PC-3 (cell line): ENCODE measurements at regions not wholly inside any gene's neighbourhood (a gene's known extent, or its start where the extent isn't known, plus 50 kb on each side); places are given as distances from the start of the nearest gene placed in this dataset.

Experiments used
- ATAC-seq: fragments of 200-7000 bp; cut with Tn5 transposase; 2 replicates; pipeline ENCODE4 v1.9.1; 2020; ENCODE audit warnings: mild to moderate bottlenecking, moderate library complexity
- BruUV-seq: library from RNA; stranded (reverse); fragments of 400-500 nt; replicated peaks from 2 replicates; lab custom pipeline; 2021; lab: Mats Ljungman, UMichigan
- CTCF ChIA-PET: fragments of 300-600 bp; sonication (Branson Sonifier 250); formaldehyde crosslinking; loops from one replicate; lab custom pipeline; 2022; ENCODE audit warnings: antibody characterized with exemption; lab: Charles Lee
- POLR2A ChIA-PET: fragments of 300-600 bp; sonication (Branson Sonifier 250); formaldehyde crosslinking; loops from one replicate; lab custom pipeline; 2022; ENCODE audit warnings: antibody characterized with exemption; ENCODE audit not compliant: unreplicated experiment; lab: Charles Lee
- DNase-seq: peaks from one replicate; pipeline ENCODE4 v3.0.0-alpha.2; 2015
- H2AFZ ChIP-seq: fragments of 300-600 bp; sonication (generic); 2 replicates; pipeline ENCODE4 v1.6.0; 2016; ENCODE audit warnings: antibody characterized with exemption, low read length
- H3F3A ChIP-seq: fragments of 300-600 bp; sonication (generic); one replicate; pipeline ENCODE4 v1.6.0; 2017; ENCODE audit warnings: antibody characterized with exemption, low read length, control low read depth, mild to moderate bottlenecking; ENCODE audit not compliant: unreplicated experiment
- H3K27ac ChIP-seq: fragments of 300-600 bp; sonication (generic); 2 replicates; pipeline ENCODE4 v1.5.1; 2016; ENCODE audit warnings: mild to moderate bottlenecking, low read length
- H3K27me3 ChIP-seq: fragments of 300-600 bp; sonication (generic); 2 replicates; pipeline ENCODE4 v1.6.1; 2016; ENCODE audit warnings: low read length, mixed read lengths
- H3K36me3 ChIP-seq: fragments of 300-600 bp; sonication (generic); 2 replicates; pipeline ENCODE4 v1.6.1; 2016; ENCODE audit warnings: low read depth, mixed run types, low read length, mixed read lengths
- H3K4me1 ChIP-seq: fragments of 300-600 bp; sonication (generic); 2 replicates; pipeline ENCODE4 v1.5.1; 2016; ENCODE audit warnings: low read length; ENCODE audit not compliant: insufficient read depth
- H3K4me2 ChIP-seq: fragments of 300-600 bp; sonication (generic); 2 replicates; pipeline ENCODE4 v1.6.0; 2016; ENCODE audit warnings: low read length
- H3K4me3 ChIP-seq: fragments of 300-600 bp; sonication (generic); 2 replicates; pipeline ENCODE4 v1.5.1; 2016; ENCODE audit warnings: mild to moderate bottlenecking, low read length, mixed read lengths
- H3K79me2 ChIP-seq: fragments of 300-600 bp; sonication (generic); 2 replicates; pipeline ENCODE4 v1.6.1; 2017; ENCODE audit warnings: low read length, mixed read lengths
- H3K9ac ChIP-seq: fragments of 300-600 bp; sonication (generic); 2 replicates; pipeline ENCODE4 v1.6.0; 2016; ENCODE audit warnings: mild to moderate bottlenecking, low read length
- H3K9me2 ChIP-seq: fragments of 300-600 bp; sonication (generic); replicated peaks from 2 replicates; pipeline ENCODE4 v1.6.1; 2016; ENCODE audit warnings: mixed run types, low read length, mixed read lengths
- H3K9me3 ChIP-seq: fragments of 300-600 bp; sonication (generic); 2 replicates; pipeline ENCODE4 v1.6.1; 2016; ENCODE audit warnings: low read length, mixed read lengths
- H4K20me1 ChIP-seq: fragments of 300-600 bp; sonication (generic); 2 replicates; pipeline ENCODE4 v1.6.1; 2016; ENCODE audit warnings: low read length, mixed read lengths
- CTCF ChIP-seq: fragments of 300-600 bp; sonication (generic); conservative IDR thresholded peaks from 2 replicates; pipeline ENCODE4 v1.5.1; 2017; ENCODE audit warnings: antibody characterized with exemption, low read depth, mild to moderate bottlenecking, low read length
- EZH2 ChIP-seq: fragments of 300-600 bp; sonication (generic); IDR thresholded peaks from one replicate; pipeline ENCODE4 v1.6.1; 2017; ENCODE audit warnings: antibody characterized with exemption, mild to moderate bottlenecking, low read length; ENCODE audit not compliant: unreplicated experiment
- EZH2phosphoT487 ChIP-seq: fragments of 300-600 bp; sonication (generic); IDR thresholded peaks from 2 replicates; pipeline ENCODE4 v1.6.1; 2018; ENCODE audit warnings: mild to moderate bottlenecking, antibody characterized with exemption, low read length, borderline replicate concordance
- intact Hi-C: fragments of 100-400 bp; cut with micrococcal nuclease; formaldehyde crosslinking; loops from 2 replicates; pipeline ENCODE4 v1.9.0; 2023

GRCh38 chr9:78539904-78540303 lies 243.0 kb downstream of the PSAT1 start:
- no peaks in the 10 kb centered on the region for H4K20me1 ChIP-seq
- ATAC-seq (peak; percentile 93), DNase-seq (peak; percentile 91)
- H3K79me2 ChIP-seq = no peaks in the 10 kb centered on the region
- no peak overlapping the region for H2AFZ ChIP-seq
- H3K4me2 ChIP-seq = peak overlapping the region; percentile 28
- no peaks in the 10 kb centered on the region for H3K27me3 ChIP-seq
- BruUV-seq = no TSS peak
- intact Hi-C loops = loop anchor here (5.0 kb wide), 1 partner anchor 83 kb away; no protein-coding TSS in a partner anchor
- no peaks in the 10 kb centered on the region for H3K36me3 ChIP-seq
- H3K27ac ChIP-seq = peak overlapping the region; percentile 40
- H3K4me3 ChIP-seq = no peak overlapping the region
- no peak overlapping the region for H3K9ac ChIP-seq
- no peak for TF ChIP-seq EZH2phosphoT487
- TF ChIP-seq EZH2 = no peak
- no peak for TF ChIP-seq CTCF
- H3F3A ChIP-seq = no peaks in the 10 kb centered on the region
- no peaks in the 10 kb centered on the region for H3K9me2 ChIP-seq
- H3K9me3 ChIP-seq = no peaks in the 10 kb centered on the region
- H3K4me1 ChIP-seq = peaks cover 25% of the 10 kb centered on the region
- ChIA-PET POLR2A (interaction anchor here (1.0 kb wide), 1 partner anchor 18 kb away, joined by 3 read pairs; no protein-coding TSS in a partner anchor), CTCF (no interaction called here)

- DNase-seq = peak; percentile 23
- TF ChIP-seq CTCF = no peak
- TF ChIP-seq EZH2 = no peak
- TF ChIP-seq EZH2phosphoT487 = no peak
- Histone ChIP-seq H3K36me3 (no peaks in the 10 kb centered on the region), H3K4me1 (peaks cover 25% of the 10 kb centered on the region), H3K9ac (no peak overlapping the region), H2AFZ (no peak overlapping the region), H3K27ac (no peak overlapping the region), H3F3A (no peaks in the 10 kb centered on the region), H3K9me2 (no peaks in the 10 kb centered on the region), H3K27me3 (no peaks in the 10 kb centered on the region), H3K4me3 (no peak overlapping the region), H3K4me2 (no peak overlapping the region), H4K20me1 (no peaks in the 10 kb centered on the region), H3K9me3 (no peaks in the 10 kb centered on the region), H3K79me2 (no peaks in the 10 kb centered on the region)
- intact Hi-C loops = loop anchor here (5.0 kb wide), 1 partner anchor 85 kb away; no protein-coding TSS in a partner anchor
- ChIA-PET CTCF (interaction anchor here (0.6 to 0.7 kb wide), 2 partner anchors 298 to 589 kb away, joined by 3 read pairs; no protein-coding TSS in a partner anchor), POLR2A (no interaction called here)
- no TSS peak for BruUV-seq
- ATAC-seq = peak; percentile 60
These were observed 245.0 kb downstream of the PSAT1 start for GRCh38 chr9:78541868-78542443.

GRCh38 chr9:78542491-78543181 lies 245.7 kb downstream of the PSAT1 start:
- Histone ChIP-seq H3K27me3 (no peaks in the 10 kb centered on the region), H3K9me2 (no peaks in the 10 kb centered on the region), H3K4me1 (peaks cover 25% of the 10 kb centered on the region), H3K9ac (no peak overlapping the region), H2AFZ (no peak overlapping the region), H3K27ac (no peak overlapping the region), H3F3A (no peaks in the 10 kb centered on the region), H3K36me3 (no peaks in the 10 kb centered on the region), H3K4me3 (no peak overlapping the region), H3K79me2 (no peaks in the 10 kb centered on the region), H4K20me1 (no peaks in the 10 kb centered on the region), H3K9me3 (no peaks in the 10 kb centered on the region), H3K4me2 (no peak overlapping the region)
- DNase-seq (no peak), ATAC-seq (no peak)
- BruUV-seq = no TSS peak
- POLR2A ChIA-PET = no interaction called here
- intact Hi-C loops = loop anchor here (5.0 kb wide), 1 partner anchor 85 kb away; no protein-coding TSS in a partner anchor
- TF ChIP-seq EZH2phosphoT487 (no peak), CTCF (no peak), EZH2 (no peak)
- CTCF ChIA-PET = no interaction called here
